ENCODE measurements at regions not wholly inside any gene's neighbourhood (a gene's known extent, or its start where the extent isn't known, plus 50 kb on each side); places are given as distances from the start of the nearest gene placed in this dataset.

GRCh38 chr7:138398857-138399256, 61.2 kb upstream of the TRIM24 start:
- TF ChIP-seq POLR2A (IDR thresholded peaks at IDR 0.05), result no peak
- no peak for TF ChIP-seq CTCF (IDR thresholded peaks at IDR 0.05 in 4 of 5, conservative IDR thresholded peaks at IDR 0.05 in 1 of 5)
